CD4-positive, alpha-beta T cell (primary cell): ENCODE measurements at regions not wholly inside any gene's neighbourhood (a gene's known extent, or its start where the extent isn't known, plus 50 kb on each side); places are given as distances from the start of the nearest gene placed in this dataset.

Experiments
- ATAC-seq: fragments of 200-7000 bp; cut with Tn5 transposase; one replicate; pipeline ENCODE4 v1.10.0; 2022; ENCODE audit warnings: mild to moderate bottlenecking; ENCODE audit not compliant: poor library complexity
- CTCF ChIA-PET: fragments of 350-600 bp; sonication (Branson Sonifier 250); formaldehyde crosslinking; loops from one replicate; lab custom pipeline; 2021; ENCODE audit warnings: antibody characterized with exemption, inconsistent platforms; lab: Charles Lee
- POLR2A ChIA-PET: fragments of 350-600 bp; sonication (Branson Sonifier 250); formaldehyde crosslinking; loops from one replicate; lab custom pipeline; 2021; ENCODE audit warnings: antibody characterized with exemption, inconsistent platforms; lab: Charles Lee
- DNase-seq, 14 experiments: peaks; one replicate each; pipeline ENCODE4 v3.0.0-alpha.2; 2013 to 2020; ENCODE audit warnings: mixed read lengths in 2 of 14
- H3K27ac ChIP-seq, 2 donors: one replicate each; pipeline versions ENCODE4 v1.5.1 to v1.7.0; 2013; ENCODE audit warnings: low read length in 2 of 2, low read depth in 1 of 2, mild to moderate bottlenecking in 1 of 2
- H3K27me3 ChIP-seq, 2 experiments: 1 replicate in 1 of 2; 2 replicates in 1 of 2; pipeline versions ENCODE4 v1.6.1 to v1.7.0; 2013; ENCODE audit warnings: low read length in 2 of 2, control low read depth in 1 of 2, mild to moderate bottlenecking in 1 of 2, moderate library complexity in 1 of 2; ENCODE audit not compliant: insufficient read depth in 2 of 2, control insufficient read depth in 1 of 2
- H3K36me3 ChIP-seq: one replicate; pipeline ENCODE4 v1.6.1; 2013; ENCODE audit warnings: low read length, control low read depth; ENCODE audit not compliant: insufficient read depth
- H3K4me1 ChIP-seq: one replicate; pipeline ENCODE4 v1.6.1; 2013; ENCODE audit warnings: low read length, control low read depth; ENCODE audit not compliant: insufficient read depth
- H3K4me3 ChIP-seq: one replicate; pipeline ENCODE4 v1.5.1; 2013; ENCODE audit warnings: mild to moderate bottlenecking, low read length, moderate library complexity
- H3K9me3 ChIP-seq, 2 experiments: 1 replicate in 1 of 2; 2 replicates in 1 of 2; pipeline versions ENCODE4 v1.6.1 to v1.7.0; 2013; ENCODE audit warnings: low read length in 2 of 2, mild to moderate bottlenecking in 2 of 2, control low read depth in 1 of 2, moderate library complexity in 1 of 2; ENCODE audit not compliant: control insufficient read depth in 1 of 2, insufficient read depth in 1 of 2
- H3K27ac Mint-ChIP-seq: one replicate; pipeline ENCODE4 v1.8.0; 2020; ENCODE audit warnings: mixed read lengths
- H3K27me3 Mint-ChIP-seq: one replicate; pipeline ENCODE4 v1.8.0; 2021; ENCODE audit warnings: mixed read lengths
- H3K36me3 Mint-ChIP-seq: one replicate; pipeline ENCODE4 v1.8.0; 2021; ENCODE audit warnings: low read depth, mixed read lengths
- H3K4me1 Mint-ChIP-seq: one replicate; pipeline ENCODE4 v1.8.0; 2021; ENCODE audit warnings: low read depth, mixed read lengths
- H3K4me3 Mint-ChIP-seq: one replicate; pipeline ENCODE4 v1.8.0; 2020; ENCODE audit warnings: mild to moderate bottlenecking, mixed read lengths
- H3K9me3 Mint-ChIP-seq: one replicate; pipeline ENCODE4 v1.8.0; 2020; ENCODE audit warnings: mixed read lengths
- intact Hi-C, 2 experiments: fragments of 100-400 bp; cut with DNase I in 1 of 2; cut with micrococcal nuclease in 1 of 2; formaldehyde crosslinking; loops; one replicate each; pipeline versions ENCODE4 v1.15.1 to v1.9.0; 2023 to 2025; cut with DNase I, micrococcal nuclease
- TF ChIP-seq, protein P1 (sequence below): fragments of 200-600 bp; IDR thresholded peaks from one replicate; pipeline ENCODE4 v1.8.0; 2022; ENCODE audit warnings: antibody characterized with exemption, mild to moderate bottlenecking

DNA sequence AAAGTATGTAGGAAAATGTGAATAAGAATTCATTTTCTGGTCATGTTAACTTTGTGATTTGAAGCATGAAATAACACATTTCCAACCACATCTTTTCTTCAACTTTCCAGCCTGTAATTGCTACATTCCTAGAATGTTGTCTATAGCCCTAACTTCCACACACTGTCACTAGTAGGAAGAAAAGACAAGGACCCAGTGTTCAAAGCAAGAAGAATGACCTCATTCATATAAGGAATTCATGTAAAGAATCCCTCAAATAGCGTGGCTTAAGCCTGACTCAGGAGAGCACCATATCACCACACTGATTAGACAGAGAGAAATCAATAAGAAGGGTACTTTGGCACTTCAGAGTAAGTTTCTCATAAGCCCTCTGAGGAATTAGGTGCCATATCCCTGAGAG lies 318.7 kb upstream of the CHRM2 start:
- no peaks in the 10 kb centered on the region for H3K36me3 Mint-ChIP-seq

DNA sequence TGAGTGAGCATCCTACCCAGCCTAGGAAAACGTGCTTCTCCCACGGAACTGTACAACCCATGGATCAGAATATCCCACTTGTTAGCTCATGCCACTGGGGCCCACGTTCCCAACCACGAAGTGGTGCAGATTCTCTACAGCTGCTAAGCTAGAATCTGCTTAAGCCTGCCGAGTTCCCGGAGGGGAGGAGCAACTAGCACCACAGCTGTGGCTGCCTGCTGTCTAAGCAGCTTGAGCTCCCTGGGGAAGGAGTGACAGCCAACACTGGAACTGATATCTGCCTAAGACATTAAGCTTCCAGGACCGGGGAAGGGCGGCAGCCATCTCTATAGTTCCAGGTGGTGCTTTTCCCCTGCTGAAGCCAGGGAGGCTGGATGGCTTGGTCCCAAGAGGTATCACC lies 334.7 kb upstream of the CHRM2 start:
- no peaks in the 10 kb centered on the region for H3K36me3 Mint-ChIP-seq
- H3K4me3 Mint-ChIP-seq, result no peak overlapping the region
- no peak overlapping the region for H3K27ac ChIP-seq
- no peaks in the 10 kb centered on the region for H3K36me3 ChIP-seq
- ChIA-PET CTCF (no interaction called here), POLR2A (no interaction called here)
- H3K9me3 ChIP-seq, result peaks cover 0 to 12% of the 10 kb centered on the region in 2 experiments
- DNase-seq, result no peak
- no peak for ATAC-seq
- no peaks in the 10 kb centered on the region for H3K4me1 ChIP-seq
- no peaks in the 10 kb centered on the region for H3K27me3 Mint-ChIP-seq
- intact Hi-C loops, result no loop called here
- H3K4me1 Mint-ChIP-seq, result no peaks in the 10 kb centered on the region
- no peak overlapping the region for H3K4me3 ChIP-seq
- no peak overlapping the region for H3K27ac Mint-ChIP-seq
- TF ChIP-seq, protein P1, sequence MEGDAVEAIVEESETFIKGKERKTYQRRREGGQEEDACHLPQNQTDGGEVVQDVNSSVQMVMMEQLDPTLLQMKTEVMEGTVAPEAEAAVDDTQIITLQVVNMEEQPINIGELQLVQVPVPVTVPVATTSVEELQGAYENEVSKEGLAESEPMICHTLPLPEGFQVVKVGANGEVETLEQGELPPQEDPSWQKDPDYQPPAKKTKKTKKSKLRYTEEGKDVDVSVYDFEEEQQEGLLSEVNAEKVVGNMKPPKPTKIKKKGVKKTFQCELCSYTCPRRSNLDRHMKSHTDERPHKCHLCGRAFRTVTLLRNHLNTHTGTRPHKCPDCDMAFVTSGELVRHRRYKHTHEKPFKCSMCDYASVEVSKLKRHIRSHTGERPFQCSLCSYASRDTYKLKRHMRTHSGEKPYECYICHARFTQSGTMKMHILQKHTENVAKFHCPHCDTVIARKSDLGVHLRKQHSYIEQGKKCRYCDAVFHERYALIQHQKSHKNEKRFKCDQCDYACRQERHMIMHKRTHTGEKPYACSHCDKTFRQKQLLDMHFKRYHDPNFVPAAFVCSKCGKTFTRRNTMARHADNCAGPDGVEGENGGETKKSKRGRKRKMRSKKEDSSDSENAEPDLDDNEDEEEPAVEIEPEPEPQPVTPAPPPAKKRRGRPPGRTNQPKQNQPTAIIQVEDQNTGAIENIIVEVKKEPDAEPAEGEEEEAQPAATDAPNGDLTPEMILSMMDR, result no peak
- no peaks in the 10 kb centered on the region for H3K27me3 ChIP-seq
- peaks cover 22% of the 10 kb centered on the region for H3K9me3 Mint-ChIP-seq

More for the DNA sequence above, 318.7 kb upstream of the CHRM2 start:
- no peaks in the 10 kb centered on the region for H3K9me3 ChIP-seq
- intact Hi-C loops, result no loop called here
- DNase-seq (no peak), ATAC-seq (no peak)
- no peak overlapping the region for H3K27ac ChIP-seq
- no peak overlapping the region for H3K4me3 Mint-ChIP-seq
- TF ChIP-seq, protein P1, result no peak
- H3K4me1 Mint-ChIP-seq, result no peaks in the 10 kb centered on the region
- no peak overlapping the region for H3K4me3 ChIP-seq
- peaks cover 4% of the 10 kb centered on the region for H3K9me3 Mint-ChIP-seq
- no peak overlapping the region for H3K27ac Mint-ChIP-seq
- H3K27me3 ChIP-seq, result no peaks in the 10 kb centered on the region
- POLR2A ChIA-PET, result no interaction called here
- no peaks in the 10 kb centered on the region for H3K36me3 ChIP-seq
- H3K27me3 Mint-ChIP-seq, result no peaks in the 10 kb centered on the region
- CTCF ChIA-PET, result no interaction called here
- H3K4me1 ChIP-seq, result no peaks in the 10 kb centered on the region

DNA sequence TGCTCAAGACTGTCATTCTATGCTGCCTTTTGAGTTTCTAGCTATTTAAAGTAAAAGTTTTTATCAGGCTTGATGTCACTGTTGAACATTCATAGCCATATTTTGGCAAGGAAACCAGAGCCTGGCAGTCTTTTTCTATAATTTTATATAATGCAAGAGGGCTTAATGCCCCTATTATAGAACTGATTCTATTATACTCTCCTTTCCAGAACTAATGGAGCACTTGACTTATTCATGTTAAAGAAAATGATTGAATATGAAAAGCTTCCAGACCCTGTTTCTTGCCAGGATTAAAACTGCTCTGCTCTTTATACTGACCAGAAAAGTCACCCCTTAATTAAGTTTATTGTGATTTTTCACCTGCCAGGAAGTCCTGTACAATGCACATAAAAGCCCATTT lies 337.6 kb upstream of the CHRM2 start:
- Mint-ChIP-seq H3K4me1 (no peaks in the 10 kb centered on the region), H3K36me3 (no peaks in the 10 kb centered on the region), H3K27me3 (no peaks in the 10 kb centered on the region), H3K4me3 (no peak overlapping the region), H3K9me3 (peaks cover 11% of the 10 kb centered on the region), H3K27ac (no peak overlapping the region)
- no peak overlapping the region for H3K4me3 ChIP-seq
- H3K9me3 ChIP-seq, result peaks cover 0 to 25% of the 10 kb centered on the region in 2 experiments
- CTCF ChIA-PET, result no interaction called here
- H3K4me1 ChIP-seq, result no peaks in the 10 kb centered on the region
- no peaks in the 10 kb centered on the region for H3K27me3 ChIP-seq
- TF ChIP-seq, protein P1, result no peak
- H3K36me3 ChIP-seq, result no peaks in the 10 kb centered on the region
- POLR2A ChIA-PET, result no interaction called here
- H3K27ac ChIP-seq, result no peak overlapping the region
- ATAC-seq, result no peak
- intact Hi-C loops, result no loop called here
- no peak for DNase-seq
